ENCODE measurements at regions not wholly inside any gene's neighbourhood (a gene's known extent, or its start where the extent isn't known, plus 50 kb on each side); places are given as distances from the start of the nearest gene placed in this dataset.

- no peak overlapping the region for H3K4me2 ChIP-seq (ENCODE audit: low read depth, low read length, poor library complexity, severe bottlenecking)
- no peaks in the 10 kb centered on the region for H3K27me3 ChIP-seq (ENCODE audit: insufficient read depth, low read length, poor library complexity, severe bottlenecking)
- no peaks in the 10 kb centered on the region for H4K20me1 ChIP-seq (ENCODE audit: insufficient read depth, low read length, poor library complexity, severe bottlenecking)
- H2AFZ ChIP-seq (ENCODE audit: low read length): no peak overlapping the region
- no peaks in the 10 kb centered on the region for H3K9me2 ChIP-seq (replicated peaks; ENCODE audit: low read depth, low read length)
- H3K9ac ChIP-seq (ENCODE audit: low read depth, low read length, poor library complexity, severe bottlenecking): no peak overlapping the region
- no peaks in the 10 kb centered on the region for H3K79me2 ChIP-seq (ENCODE audit: insufficient read depth, low read length)
- H3F3A ChIP-seq (ENCODE audit: low read depth): no peaks in the 10 kb centered on the region
- H3K36me3 ChIP-seq (ENCODE audit: insufficient read depth, low read length): no peaks in the 10 kb centered on the region
- H3K4me3 ChIP-seq (ENCODE audit: low read length, poor library complexity, severe bottlenecking): no peak overlapping the region
- H3K9me3 ChIP-seq (ENCODE audit: insufficient read depth, low read depth, low read length): no peaks in the 10 kb centered on the region; the same call in 1 of the 2 replicates
- no peaks in the 10 kb centered on the region for H3K4me1 ChIP-seq (ENCODE audit: insufficient read depth, low read length, poor library complexity, severe bottlenecking)
- TF ChIP-seq CTCF (conservative IDR thresholded peaks at IDR 0.05; ENCODE audit: low read length) (no peak), EZH2phosphoT487 (IDR thresholded peaks at IDR 0.05; ENCODE audit: borderline replicate concordance) (no peak)
Observed at GRCh38 chr9:115277301-115277700, 159.3 kb upstream of the TNC start.

- H3K4me1 ChIP-seq (ENCODE audit: insufficient read depth, low read length, poor library complexity, severe bottlenecking): no peaks in the 10 kb centered on the region
- H3K79me2 ChIP-seq (ENCODE audit: insufficient read depth, low read length): no peaks in the 10 kb centered on the region
- no peak overlapping the region for H3K4me3 ChIP-seq (ENCODE audit: low read length, poor library complexity, severe bottlenecking)
- TF ChIP-seq EZH2phosphoT487 (IDR thresholded peaks at IDR 0.05; ENCODE audit: borderline replicate concordance): no peak
- no peak for TF ChIP-seq CTCF (conservative IDR thresholded peaks at IDR 0.05; ENCODE audit: low read length)
- no peak overlapping the region for H3K9ac ChIP-seq (ENCODE audit: low read depth, low read length, poor library complexity, severe bottlenecking)
- no peaks in the 10 kb centered on the region; the same call in 1 of the 2 replicates for H3K9me3 ChIP-seq (ENCODE audit: insufficient read depth, low read depth, low read length)
- H3K4me2 ChIP-seq (ENCODE audit: low read depth, low read length, poor library complexity, severe bottlenecking): no peak overlapping the region
- no peak overlapping the region for H2AFZ ChIP-seq (ENCODE audit: low read length)
- H3F3A ChIP-seq (ENCODE audit: low read depth): no peaks in the 10 kb centered on the region
- H3K9me2 ChIP-seq (replicated peaks; ENCODE audit: low read depth, low read length): no peaks in the 10 kb centered on the region
- no peaks in the 10 kb centered on the region for H3K27me3 ChIP-seq (ENCODE audit: insufficient read depth, low read length, poor library complexity, severe bottlenecking)
- no peaks in the 10 kb centered on the region for H3K36me3 ChIP-seq (ENCODE audit: insufficient read depth, low read length)
- no peaks in the 10 kb centered on the region for H4K20me1 ChIP-seq (ENCODE audit: insufficient read depth, low read length, poor library complexity, severe bottlenecking)
Observed at GRCh38 chr9:115278326-115279035, 160.5 kb upstream of the TNC start.

- Histone ChIP-seq H3K4me3 (ENCODE audit: low read length, poor library complexity, severe bottlenecking) (no peak overlapping the region), H3K36me3 (ENCODE audit: insufficient read depth, low read length) (no peaks in the 10 kb centered on the region), H3K4me1 (ENCODE audit: insufficient read depth, low read length, poor library complexity, severe bottlenecking) (no peaks in the 10 kb centered on the region), H4K20me1 (ENCODE audit: insufficient read depth, low read length, poor library complexity, severe bottlenecking) (no peaks in the 10 kb centered on the region), H3K4me2 (ENCODE audit: low read depth, low read length, poor library complexity, severe bottlenecking) (no peak overlapping the region), H3K9ac (ENCODE audit: low read depth, low read length, poor library complexity, severe bottlenecking) (no peak overlapping the region), H3F3A (ENCODE audit: low read depth) (no peaks in the 10 kb centered on the region), H3K9me3 (ENCODE audit: insufficient read depth, low read depth, low read length) (no peaks in the 10 kb centered on the region), H3K79me2 (ENCODE audit: insufficient read depth, low read length) (no peaks in the 10 kb centered on the region), H3K9me2 (replicated peaks; ENCODE audit: low read depth, low read length) (no peaks in the 10 kb centered on the region), H3K27me3 (ENCODE audit: insufficient read depth, low read length, poor library complexity, severe bottlenecking) (no peaks in the 10 kb centered on the region), H2AFZ (ENCODE audit: low read length) (no peak overlapping the region)
- TF ChIP-seq CTCF (conservative IDR thresholded peaks at IDR 0.05; ENCODE audit: low read length) (no peak), EZH2phosphoT487 (IDR thresholded peaks at IDR 0.05; ENCODE audit: borderline replicate concordance) (no peak)
Observed at GRCh38 chr9:115283395-115283794, 165.4 kb upstream of the TNC start.

Measured in Loucy (cell line).